ENCODE measurements at regions not wholly inside any gene's neighbourhood (a gene's known extent, or its start where the extent isn't known, plus 50 kb on each side); places are given as distances from the start of the nearest gene placed in this dataset.

DNA sequence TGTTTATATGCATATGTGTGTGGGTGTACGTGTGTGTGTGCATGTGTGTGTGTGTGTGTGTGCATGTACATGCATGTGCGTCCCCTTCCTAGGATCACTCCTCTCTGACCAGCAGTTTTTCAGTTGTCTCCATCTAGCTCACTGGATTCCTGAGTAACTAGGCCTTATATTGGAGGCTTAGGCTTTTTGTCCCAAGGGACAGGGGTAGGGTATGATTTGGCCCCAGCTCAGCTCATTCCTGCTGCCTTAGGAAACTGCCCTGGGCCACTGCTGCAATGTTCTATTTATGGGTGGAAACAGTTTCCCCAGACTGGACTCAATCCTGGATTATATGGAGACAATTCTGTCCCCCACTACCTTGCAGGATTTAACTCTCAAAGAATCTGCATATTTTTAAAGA, 68.8 kb upstream of the SDK1 start:
- TF ChIP-seq GATA2 (IDR thresholded peaks at IDR 0.05; ENCODE audit: low read depth, low read length) (no peak), GATA3 (IDR thresholded peaks at IDR 0.05; ENCODE audit: low read depth, low read length) (no peak)
